HG02571 (cell line): ENCODE measurements at regions not wholly inside any gene's neighbourhood (a gene's known extent, or its start where the extent isn't known, plus 50 kb on each side); places are given as distances from the start of the nearest gene placed in this dataset.
"Not testable (repeated sequence)": the region's sequence is repeated elsewhere in the genome, so short reads cannot be mapped to it uniquely, and the experiment has no call there.

Source experiments
- ATAC-seq: cut with Tn5 transposase; IDR thresholded peaks from one replicate; pipeline ENCODE4 v1.9.1; 2021; ENCODE audit warnings: mild to moderate bottlenecking, moderate library complexity; ENCODE audit not compliant: unreplicated experiment

- ATAC-seq, result no peak
These were observed 217.2 kb upstream of the WWC1 start for GRCh38 chr5:168073991-168074800.

- ATAC-seq, result no peak
These were observed 216.1 kb upstream of the WWC1 start for GRCh38 chr5:168075387-168075786.

DNA sequence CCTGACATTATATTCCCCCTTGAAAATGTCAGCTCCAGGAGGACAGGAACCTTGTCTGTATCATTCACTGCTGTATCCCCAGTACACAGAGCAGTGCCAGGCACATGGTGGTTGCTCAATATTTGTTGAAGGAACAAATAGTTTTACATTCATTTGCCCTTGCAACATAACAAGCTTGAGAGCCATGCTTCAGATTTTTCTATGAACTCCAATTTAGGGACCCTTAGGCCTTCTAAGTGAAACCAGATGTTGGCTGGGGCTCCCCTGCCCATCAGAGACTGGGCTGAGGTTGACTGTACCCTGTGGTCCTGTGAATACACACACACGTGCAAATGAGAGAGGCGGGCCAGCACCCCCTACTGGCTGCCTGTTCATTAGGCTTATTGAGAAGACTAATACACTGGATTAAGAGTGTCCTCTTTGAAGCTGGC, 214.9 kb upstream of the WWC1 start:
- ATAC-seq, result no peak

DNA sequence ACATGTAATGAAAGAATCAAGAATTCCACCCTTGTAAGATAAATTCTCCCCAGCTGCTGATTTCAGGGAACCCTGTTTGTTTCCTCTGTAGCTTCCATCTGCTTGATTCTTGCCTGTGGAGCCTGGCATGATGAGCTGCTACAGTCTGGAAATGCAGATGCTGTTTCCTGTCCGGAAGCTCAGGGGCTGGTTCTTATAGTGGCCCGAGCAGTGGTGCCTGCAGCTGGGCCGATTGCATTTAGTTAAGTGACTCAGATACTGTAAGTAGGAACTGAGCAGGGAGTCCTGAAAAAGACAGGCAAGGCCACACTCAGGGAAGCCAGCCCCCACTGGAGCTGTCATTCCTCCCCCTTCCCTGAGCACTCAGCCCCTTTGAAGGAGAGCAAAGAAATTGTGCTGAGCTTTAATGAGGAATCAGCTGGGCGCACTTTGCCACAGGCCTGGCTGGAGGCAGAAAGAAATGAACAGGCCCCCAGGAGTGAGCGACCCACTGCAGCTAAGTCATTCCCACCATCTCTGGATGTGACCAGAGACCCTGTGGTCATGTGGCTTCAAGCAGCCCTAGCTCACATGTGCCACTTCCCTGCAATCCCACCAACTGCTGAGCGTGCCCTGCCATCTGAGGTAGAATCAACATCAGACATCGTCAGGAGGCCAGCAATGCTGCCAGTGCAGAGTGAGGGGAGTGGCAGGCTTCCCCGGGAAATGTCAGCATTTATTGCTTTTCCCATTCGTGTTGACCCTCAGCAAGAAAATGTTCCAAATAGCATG, 206.0 kb upstream of the WWC1 start:
- ATAC-seq, result no peak

DNA sequence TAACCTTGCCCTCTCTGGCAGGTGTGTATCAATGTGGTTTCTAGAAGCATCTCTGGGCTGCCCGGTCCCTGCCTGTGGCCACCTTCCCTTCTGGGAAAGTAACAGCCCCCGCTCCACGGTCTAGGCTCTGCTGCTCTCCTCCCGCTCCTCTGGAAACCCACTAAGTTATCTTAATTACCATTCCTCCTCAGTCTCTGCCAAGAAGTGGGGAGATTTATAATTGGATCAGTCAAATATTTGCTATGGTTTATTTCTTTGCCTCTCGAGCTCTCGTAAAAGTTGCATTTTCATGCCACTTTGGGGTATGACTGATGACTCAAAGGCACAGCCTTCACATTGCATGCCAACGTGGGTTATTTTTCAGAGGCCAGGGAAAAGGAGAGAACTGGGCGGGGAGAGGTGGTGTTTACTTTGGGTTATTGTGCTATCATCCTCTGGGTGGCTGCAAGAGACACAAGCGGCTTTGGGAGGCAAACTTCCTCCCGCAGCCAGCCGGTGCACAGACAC, 205.3 kb upstream of the WWC1 start:
- no peak for ATAC-seq

DNA sequence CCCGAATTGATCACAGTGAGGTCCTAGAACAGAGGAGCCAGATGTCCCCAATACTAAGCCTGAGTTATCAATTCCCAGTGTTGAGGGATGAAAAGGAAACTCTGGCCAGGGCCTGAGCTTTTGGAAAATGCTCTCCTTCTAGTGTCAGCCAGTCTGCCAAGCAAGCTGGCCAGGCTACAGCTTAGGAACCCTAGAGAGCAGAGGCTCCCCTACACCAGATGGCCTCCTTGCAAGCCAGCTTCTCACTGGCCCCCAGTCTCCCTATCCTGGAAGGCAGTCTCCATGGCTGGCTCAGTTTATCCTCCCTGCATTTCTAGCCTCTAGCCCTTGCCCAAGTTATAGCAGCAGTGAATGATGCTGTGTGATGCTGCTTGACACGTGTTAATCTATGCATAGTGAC, 204.7 kb upstream of the WWC1 start:
- ATAC-seq, result no peak

- ATAC-seq, result no peak
These were observed 202.9 kb upstream of the WWC1 start for GRCh38 chr5:168088410-168089173.

- no peak for ATAC-seq
These were observed 202.1 kb upstream of the WWC1 start for GRCh38 chr5:168089201-168089887.

- no peak for ATAC-seq
These were observed 198.9 kb upstream of the WWC1 start for GRCh38 chr5:168092209-168093185.

DNA sequence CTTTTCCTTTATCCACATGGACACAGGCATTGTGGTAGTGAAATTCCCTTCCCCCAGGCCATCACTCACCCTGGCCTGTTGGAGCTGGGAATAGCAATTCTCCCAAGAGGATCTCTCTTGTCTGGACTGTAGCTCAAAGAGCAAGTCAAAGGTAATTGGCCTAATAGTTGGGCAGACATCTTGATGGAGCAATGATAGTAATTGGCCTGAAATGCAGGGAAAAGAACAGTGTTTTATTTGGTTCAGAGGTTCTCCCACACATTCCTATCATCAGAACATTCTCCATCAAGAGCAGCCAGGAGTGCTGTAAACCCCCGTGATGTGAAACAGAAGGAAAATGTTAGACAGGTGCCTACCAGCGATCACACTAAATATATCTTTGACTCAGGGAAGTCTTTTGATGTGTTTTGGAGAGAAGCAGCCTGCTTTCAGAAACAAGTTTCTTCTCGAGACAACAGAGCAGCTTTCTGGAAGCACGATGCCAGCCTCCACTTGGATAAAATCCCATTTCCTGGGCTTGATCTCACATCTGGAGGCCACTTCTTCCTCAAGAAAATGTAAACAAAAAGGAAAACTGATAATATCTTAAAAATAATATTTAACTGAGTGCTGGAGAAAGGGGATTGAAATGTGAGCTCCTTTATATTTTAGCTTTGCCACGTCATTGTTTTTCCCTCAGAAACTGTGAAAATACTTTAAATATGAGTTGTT, 198.1 kb upstream of the WWC1 start:
- ATAC-seq, result no peak

- ATAC-seq, result no peak
These were observed 194.9 kb upstream of the WWC1 start for GRCh38 chr5:168096525-168096924.

GRCh38 chr5:168097876-168098653, 193.4 kb upstream of the WWC1 start:
- no peak for ATAC-seq

DNA sequence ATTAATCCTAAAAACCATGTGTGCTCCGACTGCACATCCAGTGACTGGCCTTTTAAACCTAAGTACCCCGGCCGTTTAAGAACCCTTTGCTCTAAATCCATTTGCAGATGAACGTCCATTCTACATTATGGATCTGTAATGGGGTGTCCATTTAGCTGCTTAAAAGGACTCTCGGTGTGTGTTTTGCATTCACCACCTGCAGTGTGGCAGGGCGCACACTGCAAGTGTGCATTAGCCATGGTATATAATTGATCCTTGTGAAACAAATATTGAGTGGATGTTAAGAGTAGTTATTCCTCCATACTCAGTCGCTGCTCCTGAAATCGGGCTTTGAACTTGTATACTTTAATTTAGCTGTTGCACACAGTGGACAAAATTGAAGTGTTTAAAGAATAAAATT, 190.1 kb upstream of the WWC1 start:
- no peak for ATAC-seq

DNA sequence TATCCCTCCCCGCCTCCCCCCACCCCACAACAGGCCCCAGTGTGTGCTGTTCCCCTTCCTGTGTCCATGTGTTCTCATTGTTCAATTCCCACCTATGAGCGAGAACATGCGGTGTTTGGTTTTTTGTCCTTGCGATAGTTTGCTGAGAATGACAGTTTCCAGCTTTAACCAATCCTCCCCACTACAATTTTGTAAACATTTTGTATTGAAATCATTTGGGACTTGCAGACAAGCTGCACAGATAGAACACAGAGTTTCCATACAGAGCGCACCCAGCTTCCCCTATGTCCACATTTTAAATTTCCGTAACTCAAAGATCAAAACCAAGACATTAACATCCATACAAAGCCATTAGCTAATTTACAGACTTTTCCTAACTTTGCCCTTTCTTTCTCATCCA, 188.4 kb upstream of the WWC1 start:
- ATAC-seq, result not testable (repeated sequence)

DNA sequence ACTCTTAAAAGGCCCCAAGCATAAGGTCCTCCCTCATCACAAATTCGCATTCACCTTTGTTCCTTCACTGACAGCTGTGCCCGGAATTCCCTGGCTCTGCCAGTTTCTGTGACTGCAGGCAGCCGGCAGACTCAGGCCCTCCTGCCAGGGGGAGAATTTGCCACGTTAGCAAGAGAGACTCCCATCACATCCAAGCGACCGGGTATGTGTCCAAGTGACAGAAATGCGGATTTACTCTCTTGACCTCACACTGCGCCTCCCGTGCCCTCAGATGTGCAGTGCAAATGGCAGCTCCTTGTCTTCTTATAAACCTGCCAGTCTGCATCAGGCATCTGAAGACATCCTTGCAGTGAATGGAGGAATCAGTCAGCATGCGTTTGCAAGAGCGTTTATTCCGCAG, 187.1 kb upstream of the WWC1 start:
- no peak for ATAC-seq

- ATAC-seq, result no peak
These were observed 186.5 kb upstream of the WWC1 start for GRCh38 chr5:168104811-168105481.

DNA sequence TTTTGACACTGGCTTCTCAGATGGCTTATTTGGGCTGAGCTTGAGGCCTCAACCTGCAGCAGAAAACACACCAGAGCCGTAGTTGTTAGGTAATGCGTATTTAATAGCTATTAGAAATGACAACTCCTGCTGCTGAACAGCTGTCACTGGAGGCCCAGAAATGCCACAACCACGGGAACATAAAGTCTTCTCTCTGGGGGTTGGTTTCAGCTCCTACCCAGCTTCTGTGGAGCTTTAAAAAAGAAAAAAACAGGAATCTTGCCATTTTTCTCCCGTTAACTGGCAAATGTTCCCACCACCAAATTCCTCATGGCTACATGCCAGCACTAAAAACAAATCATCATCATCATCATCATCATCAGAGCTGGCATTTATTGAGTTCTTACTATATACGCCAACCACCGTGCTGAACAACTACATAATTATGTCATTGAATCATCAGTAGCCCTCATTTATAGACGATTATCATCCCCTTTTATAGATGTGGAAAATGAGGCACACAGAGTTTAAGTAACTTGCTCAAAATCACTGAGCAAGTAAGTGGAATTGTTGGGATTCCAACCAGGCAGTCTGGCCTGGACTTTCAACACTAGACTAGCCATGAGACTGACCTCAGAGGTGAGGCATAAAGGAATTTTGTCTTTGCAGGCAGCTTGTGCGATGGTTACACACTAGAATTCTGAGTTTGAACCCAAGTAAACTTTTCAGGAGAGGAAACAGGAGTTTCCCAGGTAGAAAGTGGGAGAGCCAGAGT, 185.3 kb upstream of the WWC1 start:
- ATAC-seq, result no peak
